Mesenchymal stem cell (in vitro differentiated cells and primary cell): ENCODE measurements at regions not wholly inside any gene's neighbourhood (a gene's known extent, or its start where the extent isn't known, plus 50 kb on each side); places are given as distances from the start of the nearest gene placed in this dataset.

ENCODE experiments used
- DNase-seq: peaks from one replicate; pipeline ENCODE4 v3.0.0-alpha.2; 2013
- H2AFZ ChIP-seq: one replicate; pipeline ENCODE4 v1.6.1; 2013; ENCODE audit warnings: low read depth, mild to moderate bottlenecking, control low read depth, inconsistent platforms, low read length, moderate library complexity
- H2AK5ac ChIP-seq: 2 replicates; pipeline ENCODE4 v1.6.1; 2013; ENCODE audit warnings: low read length, moderate library complexity, mild to moderate bottlenecking, inconsistent platforms; ENCODE audit not compliant: severe bottlenecking
- H2BK120ac ChIP-seq: one replicate; pipeline ENCODE4 v1.6.1; 2013; ENCODE audit warnings: low read depth, mild to moderate bottlenecking, inconsistent platforms, low read length, moderate library complexity
- H2BK12ac ChIP-seq, 2 experiments: one replicate each; pipeline ENCODE4 v1.6.1; 2013; ENCODE audit warnings: inconsistent platforms in 2 of 2, low read length in 2 of 2, mild to moderate bottlenecking in 2 of 2, moderate library complexity in 2 of 2, control low read depth in 1 of 2
- H2BK15ac ChIP-seq: one replicate; pipeline ENCODE4 v1.6.1; 2013; ENCODE audit warnings: mild to moderate bottlenecking, low read depth, inconsistent platforms; ENCODE audit not compliant: poor library complexity, severe bottlenecking
- H2BK5ac ChIP-seq: 2 replicates; pipeline ENCODE4 v1.6.1; 2013; ENCODE audit warnings: low read depth, mild to moderate bottlenecking, low read length, control low read depth, inconsistent platforms; ENCODE audit not compliant: poor library complexity, severe bottlenecking
- H3K14ac ChIP-seq, 2 experiments: one replicate each; pipeline ENCODE4 v1.6.1; 2013; ENCODE audit warnings: inconsistent platforms in 2 of 2, low read length in 2 of 2, control low read depth in 1 of 2, mild to moderate bottlenecking in 1 of 2, moderate library complexity in 1 of 2
- H3K18ac ChIP-seq, 2 experiments: one replicate each; pipeline ENCODE4 v1.6.1; 2013; ENCODE audit warnings: inconsistent platforms in 2 of 2, low read length in 2 of 2, control low read depth in 1 of 2, low read depth in 1 of 2, mild to moderate bottlenecking in 1 of 2
- H3K23ac ChIP-seq, 2 experiments: one replicate each; pipeline ENCODE4 v1.6.1; 2013; ENCODE audit warnings: inconsistent platforms in 2 of 2, low read length in 2 of 2, mild to moderate bottlenecking in 2 of 2, moderate library complexity in 2 of 2, control low read depth in 1 of 2
- H3K27ac ChIP-seq: 2 replicates; pipeline ENCODE4 v1.5.1; 2013; ENCODE audit warnings: mild to moderate bottlenecking, moderate library complexity, low read length, control low read depth, inconsistent platforms; ENCODE audit not compliant: poor library complexity, severe bottlenecking
- H3K27me3 ChIP-seq, 2 experiments: 2 replicates each; pipeline versions ENCODE4 v1.6.1 to v1.7.0; 2013; ENCODE audit warnings: low read length in 2 of 2, mild to moderate bottlenecking in 2 of 2, moderate library complexity in 2 of 2, control low read depth in 1 of 2, inconsistent platforms in 1 of 2; ENCODE audit not compliant: control insufficient read depth in 1 of 2, insufficient read depth in 1 of 2
- H3K36me3 ChIP-seq, 2 experiments: 2 replicates each; pipeline versions ENCODE4 v1.6.1 to v1.7.0; 2013; ENCODE audit warnings: low read length in 2 of 2, control low read depth in 1 of 2, inconsistent platforms in 1 of 2, low read depth in 1 of 2, mild to moderate bottlenecking in 1 of 2; ENCODE audit not compliant: insufficient read depth in 2 of 2, control insufficient read depth in 1 of 2
- H3K4ac ChIP-seq, 2 experiments: one replicate each; pipeline ENCODE4 v1.6.1; 2013; ENCODE audit warnings: inconsistent platforms in 2 of 2, low read length in 2 of 2, mild to moderate bottlenecking in 2 of 2, moderate library complexity in 2 of 2, control low read depth in 1 of 2, low read depth in 1 of 2
- H3K4me1 ChIP-seq: 2 replicates; pipeline ENCODE4 v1.6.1; 2013; ENCODE audit warnings: low read depth, low read length, control low read depth; ENCODE audit not compliant: control insufficient read depth, insufficient read depth
- H3K4me2 ChIP-seq: 2 replicates; pipeline ENCODE4 v1.6.1; 2013; ENCODE audit warnings: low read length, mild to moderate bottlenecking, inconsistent platforms; ENCODE audit not compliant: poor library complexity, severe bottlenecking
- H3K4me3 ChIP-seq, 2 experiments: 2 replicates each; pipeline versions ENCODE4 v1.5.1 to v1.7.0; 2013; ENCODE audit warnings: low read length in 2 of 2, mild to moderate bottlenecking in 2 of 2, control low read depth in 1 of 2, low read depth in 1 of 2; ENCODE audit not compliant: insufficient read depth in 1 of 2
- H3K79me1 ChIP-seq: replicated peaks from 2 replicates; pipeline ENCODE4 v1.6.1; 2013; ENCODE audit warnings: mild to moderate bottlenecking, control low read depth, low read length, inconsistent platforms; ENCODE audit not compliant: poor library complexity, severe bottlenecking
- H3K9ac ChIP-seq: 2 replicates; pipeline ENCODE4 v1.7.0; 2013; ENCODE audit warnings: mild to moderate bottlenecking, low read length, moderate library complexity
- H3K9me3 ChIP-seq: 2 replicates; pipeline ENCODE4 v1.7.0; 2013; ENCODE audit warnings: mild to moderate bottlenecking, low read length; ENCODE audit not compliant: control insufficient read depth
- H4K8ac ChIP-seq: one replicate; pipeline ENCODE4 v1.6.1; 2013; ENCODE audit warnings: inconsistent platforms, mild to moderate bottlenecking, low read length, moderate library complexity
- H4K91ac ChIP-seq: one replicate; pipeline ENCODE4 v1.6.1; 2013; ENCODE audit warnings: mild to moderate bottlenecking, low read length, inconsistent platforms
- WGBS: methylation state at CpG from one replicate; pipeline ENCODE4 v1.1.7; 2013; ENCODE audit warnings: mixed read lengths; 5-methylcytosine and 5-hydroxymethylcytosine counted together

DNA sequence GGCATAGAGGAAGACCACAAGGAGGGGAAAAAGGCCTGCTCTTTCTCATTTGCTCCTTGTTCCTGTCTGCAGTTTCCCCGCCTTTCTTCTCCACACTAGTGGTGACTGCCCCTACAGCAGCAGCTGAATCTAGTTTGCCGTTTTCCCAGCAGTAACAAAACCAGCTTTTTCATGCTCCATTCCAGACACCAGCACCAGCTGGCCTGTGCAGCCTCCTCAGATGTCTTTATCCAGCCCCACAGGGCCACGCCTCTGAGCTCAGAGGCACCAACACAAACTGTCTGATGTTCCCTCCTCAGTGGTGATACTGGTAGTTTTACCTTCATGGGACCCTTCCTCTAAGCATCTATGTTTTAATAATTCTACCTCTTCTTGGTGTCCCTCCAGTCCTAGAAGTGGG, 70.4 kb upstream of the SLC24A3 start:
- no peaks in the 10 kb centered on the region for H3K4me1 ChIP-seq
- no peaks in the 10 kb centered on the region for H3K27me3 ChIP-seq
- no peak overlapping the region for H3K14ac ChIP-seq
- no peak overlapping the region for H3K9ac ChIP-seq
- DNase-seq = no peak
- no peaks in the 10 kb centered on the region for H3K79me1 ChIP-seq
- no peak overlapping the region for H2BK120ac ChIP-seq
- peaks cover 4% of the 10 kb centered on the region for H3K9me3 ChIP-seq
- no peak overlapping the region for H2BK5ac ChIP-seq
- H2AFZ ChIP-seq = no peak overlapping the region
- H2BK15ac ChIP-seq = no peak overlapping the region
- H3K4me2 ChIP-seq = no peak overlapping the region
- H2BK12ac ChIP-seq = no peak overlapping the region
- H2AK5ac ChIP-seq = no peak overlapping the region
- no peak overlapping the region for H3K27ac ChIP-seq
- H3K4me3 ChIP-seq = no peak overlapping the region
- H3K36me3 ChIP-seq = no peaks in the 10 kb centered on the region
- no peak overlapping the region for H4K91ac ChIP-seq
- no peak overlapping the region for H3K18ac ChIP-seq
- 42% methylated on average over 3 of the region's 3 CpGs for WGBS
- H4K8ac ChIP-seq = no peak overlapping the region
- H3K23ac ChIP-seq = no peak overlapping the region
- H3K4ac ChIP-seq = no peak overlapping the region

DNA sequence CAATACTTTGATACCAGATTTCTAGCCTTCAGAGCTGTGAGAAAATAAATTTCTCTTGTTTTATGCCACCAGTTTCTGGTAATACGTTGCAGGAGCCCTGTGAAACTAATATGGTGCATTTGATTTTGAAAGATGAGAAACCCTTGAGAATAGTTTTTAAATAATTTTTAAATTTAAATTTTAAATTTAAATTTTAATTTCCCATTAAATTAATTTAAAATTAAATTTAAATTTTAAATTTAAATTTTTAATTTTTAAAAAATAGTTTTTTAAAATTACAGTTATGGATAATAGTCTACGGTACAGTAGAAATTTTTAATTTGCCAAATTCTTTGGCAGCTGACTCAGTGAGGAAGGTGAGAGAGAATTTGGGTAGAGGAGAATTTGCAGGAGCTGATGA, 68.6 kb upstream of the SLC24A3 start:
- no peaks in the 10 kb centered on the region for H3K4me1 ChIP-seq
- no peak overlapping the region for H2BK120ac ChIP-seq
- no peak overlapping the region for H3K23ac ChIP-seq
- H2BK15ac ChIP-seq = no peak overlapping the region
- H3K14ac ChIP-seq = no peak overlapping the region
- no peak overlapping the region for H2AK5ac ChIP-seq
- H2AFZ ChIP-seq = no peak overlapping the region
- H3K18ac ChIP-seq = no peak overlapping the region
- H3K9me3 ChIP-seq = no peaks in the 10 kb centered on the region
- 93% methylated on average over 1 of the region's 2 CpGs for WGBS
- H3K4me3 ChIP-seq = no peak overlapping the region
- H4K8ac ChIP-seq = no peak overlapping the region
- no peak overlapping the region for H2BK5ac ChIP-seq
- DNase-seq = no peak
- H3K79me1 ChIP-seq = no peaks in the 10 kb centered on the region
- no peak overlapping the region for H2BK12ac ChIP-seq
- H3K36me3 ChIP-seq = no peaks in the 10 kb centered on the region
- no peak overlapping the region for H3K4me2 ChIP-seq
- no peaks in the 10 kb centered on the region for H3K27me3 ChIP-seq
- H3K9ac ChIP-seq = no peak overlapping the region
- H3K27ac ChIP-seq = no peak overlapping the region
- H3K4ac ChIP-seq = no peak overlapping the region
- H4K91ac ChIP-seq = no peak overlapping the region

DNA sequence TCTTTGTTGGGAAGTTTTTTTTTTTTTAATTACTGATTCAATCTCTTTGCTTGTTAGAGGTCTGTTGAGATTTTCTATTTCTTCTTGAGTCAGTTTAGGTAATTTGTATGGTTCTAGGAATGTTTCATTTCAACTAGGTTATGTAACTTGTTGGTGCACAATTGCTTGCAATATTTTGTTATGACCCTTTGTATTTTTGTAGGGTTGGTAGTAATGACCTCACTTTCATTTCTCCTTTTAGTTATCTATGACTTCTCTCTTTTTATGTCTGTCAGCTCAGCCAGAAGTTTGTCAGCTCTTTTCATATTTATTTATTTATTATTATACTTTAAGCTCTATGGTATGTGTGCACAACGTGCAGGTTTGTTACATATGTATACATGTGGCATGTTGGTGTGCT, 51.1 kb upstream of the SLC24A3 start:
- Histone ChIP-seq H3K79me1 (no peaks in the 10 kb centered on the region), H2AK5ac (no peak overlapping the region), H3K4ac (no peak overlapping the region), H4K91ac (no peak overlapping the region), H3K9ac (no peak overlapping the region), H2BK120ac (no peak overlapping the region), H3K4me2 (no peak overlapping the region), H3K4me1 (no peaks in the 10 kb centered on the region), H3K27me3 (no peaks in the 10 kb centered on the region), H4K8ac (no peak overlapping the region), H3K9me3 (no peaks in the 10 kb centered on the region), H3K14ac (no peak overlapping the region), H3K18ac (no peak overlapping the region), H2AFZ (no peak overlapping the region), H3K4me3 (no peak overlapping the region), H3K23ac (no peak overlapping the region), H2BK5ac (no peak overlapping the region), H2BK12ac (no peak overlapping the region), H2BK15ac (no peak overlapping the region), H3K36me3 (no peaks in the 10 kb centered on the region), H3K27ac (no peak overlapping the region)
- WGBS = no CpG with 5 or more reads among the region's 1 CpG
- no peak for DNase-seq
